Liver (tissue), 8 donors: ENCODE measurements at regions not wholly inside any gene's neighbourhood (a gene's known extent, or its start where the extent isn't known, plus 50 kb on each side); places are given as distances from the start of the nearest gene placed in this dataset.
A peak's percentile ranks its signal among the peaks of the same experiment; 100 is the strongest.

Experiments
- DNase-seq: peaks from one replicate; pipeline ENCODE4 v3.0.0-alpha.2; 2017; ENCODE audit warnings: low spot score
- H3K27ac ChIP-seq, 2 donors: one replicate each; pipeline ENCODE4 v1.7.0; 2013; ENCODE audit warnings: inconsistent platforms in 2 of 2, low read length in 2 of 2, control low read depth in 1 of 2, low read depth in 1 of 2, mild to moderate bottlenecking in 1 of 2
- H3K27me3 ChIP-seq, 4 donors: one replicate each; pipeline versions ENCODE4 v1.6.1 to v1.7.0; 2013; ENCODE audit warnings: low read length in 3 of 4, inconsistent platforms in 1 of 4, mild to moderate bottlenecking in 1 of 4, moderate library complexity in 1 of 4; ENCODE audit not compliant: control insufficient read depth in 4 of 4, insufficient read depth in 4 of 4
- H3K36me3 ChIP-seq, 4 donors: one replicate each; pipeline versions ENCODE4 v1.6.1 to v1.7.0; 2013; ENCODE audit warnings: low read length in 3 of 4, mild to moderate bottlenecking in 3 of 4, low read depth in 1 of 4, moderate library complexity in 1 of 4; ENCODE audit not compliant: control insufficient read depth in 4 of 4, insufficient read depth in 3 of 4
- H3K4me1 ChIP-seq, 4 donors: one replicate each; pipeline versions ENCODE4 v1.6.1 to v1.7.0; 2013; ENCODE audit warnings: low read length in 3 of 4, mild to moderate bottlenecking in 3 of 4, moderate library complexity in 1 of 4; ENCODE audit not compliant: control insufficient read depth in 4 of 4, insufficient read depth in 4 of 4
- H3K4me3 ChIP-seq, 3 donors: one replicate each; pipeline versions ENCODE4 v1.6.1 to v1.7.0; 2013; ENCODE audit warnings: low read length in 3 of 3, control low read depth in 1 of 3, low read depth in 1 of 3, mild to moderate bottlenecking in 1 of 3
- H3K9ac ChIP-seq, 2 donors: one replicate each; pipeline ENCODE4 v1.7.0; 2013; ENCODE audit warnings: low read length in 2 of 2, mild to moderate bottlenecking in 2 of 2, moderate library complexity in 2 of 2, control low read depth in 1 of 2, low read depth in 1 of 2
- H3K9me3 ChIP-seq, 4 donors: one replicate each; pipeline versions ENCODE4 v1.6.1 to v1.7.0; 2013; ENCODE audit warnings: low read length in 3 of 4; ENCODE audit not compliant: control insufficient read depth in 4 of 4
- ATF3 ChIP-seq: IDR thresholded peaks from 2 replicates; pipeline ENCODE4 v1.6.1; 2016; ENCODE audit warnings: antibody characterized with exemption
- CTCF ChIP-seq: fragments of 150-350 bp; IDR thresholded peaks from 2 replicates; pipeline ENCODE4 v1.5.1; 2017; ENCODE audit warnings: improper control_type of control experiment, low read depth, low read length; ENCODE audit not compliant: missing input control
- EGR1 ChIP-seq, 2 donors: IDR thresholded peaks; 2 replicates each; pipeline ENCODE4 v1.6.1; 2016 to 2018; ENCODE audit warnings: antibody characterized with exemption in 2 of 2, low read depth in 2 of 2
- FOXA1 ChIP-seq: IDR thresholded peaks from 2 replicates; pipeline ENCODE4 v1.6.1; 2016; ENCODE audit warnings: antibody characterized with exemption
- FOXA2 ChIP-seq: IDR thresholded peaks from 2 replicates; pipeline ENCODE4 v1.6.1; 2016; ENCODE audit warnings: antibody characterized with exemption
- GABPA ChIP-seq, 2 donors: IDR thresholded peaks in 1 of 2; conservative IDR thresholded peaks in 1 of 2; 2 replicates each; pipeline ENCODE4 v1.6.1; 2016; ENCODE audit warnings: antibody characterized with exemption in 2 of 2, mild to moderate bottlenecking in 1 of 2, moderate library complexity in 1 of 2
- HNF4A ChIP-seq, 2 donors: conservative IDR thresholded peaks; 2 replicates each; pipeline ENCODE4 v1.6.1; 2016; ENCODE audit warnings: antibody characterized with exemption in 2 of 2, mild to moderate bottlenecking in 2 of 2
- HNF4G ChIP-seq: IDR thresholded peaks from 2 replicates; pipeline ENCODE4 v1.6.1; 2016; ENCODE audit warnings: antibody characterized with exemption
- JUND ChIP-seq, 2 donors: IDR thresholded peaks; 2 replicates each; pipeline ENCODE4 v1.6.1; 2016; ENCODE audit warnings: antibody characterized with exemption in 2 of 2
- MAX ChIP-seq: IDR thresholded peaks from 2 replicates; pipeline ENCODE4 v1.6.1; 2016; ENCODE audit warnings: antibody characterized with exemption
- NR2F2 ChIP-seq: IDR thresholded peaks from 2 replicates; pipeline ENCODE4 v1.6.1; 2016; ENCODE audit warnings: antibody characterized with exemption
- RAD21 ChIP-seq, 2 donors: IDR thresholded peaks; 2 replicates each; pipeline ENCODE4 v1.6.1; 2016; ENCODE audit warnings: antibody characterized with exemption in 2 of 2, mild to moderate bottlenecking in 2 of 2
- REST ChIP-seq: IDR thresholded peaks from 2 replicates; pipeline ENCODE4 v1.6.1; 2016; ENCODE audit warnings: antibody characterized with exemption, mild to moderate bottlenecking
- RXRA ChIP-seq, 2 donors: IDR thresholded peaks; 2 replicates each; pipeline ENCODE4 v1.6.1; 2017 to 2018; ENCODE audit warnings: antibody characterized with exemption in 2 of 2, mild to moderate bottlenecking in 1 of 2
- SP1 ChIP-seq: IDR thresholded peaks from 2 replicates; pipeline ENCODE4 v1.6.1; 2018; ENCODE audit warnings: antibody characterized with exemption, mild to moderate bottlenecking
- TAF1 ChIP-seq: conservative IDR thresholded peaks from 2 replicates; pipeline ENCODE4 v1.6.1; 2016; ENCODE audit warnings: antibody characterized with exemption, mild to moderate bottlenecking
- YY1 ChIP-seq: IDR thresholded peaks from 2 replicates; pipeline ENCODE4 v1.6.1; 2016; ENCODE audit warnings: antibody characterized with exemption, mild to moderate bottlenecking
- ZBTB33 ChIP-seq: IDR thresholded peaks from 2 replicates; pipeline ENCODE4 v1.6.1; 2016; ENCODE audit warnings: antibody characterized with exemption
- WGBS: extraction: QIAGEN DNeasy Blood & Tissue Kit; methylation state at CpG from one replicate; pipeline ENCODE4 v1.1.7; 2013; 5-methylcytosine and 5-hydroxymethylcytosine counted together
- donor health status: healthy.
- donor health status: healthy.
- donor health status: healthy.
- donor health status: healthy.
- donor health status: healthy.

GRCh38 chr6:28606424-28607391 is 81.0 kb downstream of the GPX5 start:
- TF ChIP-seq TAF1 (no peak), ATF3 (peak; percentile 91), MAX (peak; percentile 13)
- peaks cover 3 to 9% (median 4%) of the 10 kb centered on the region in 4 donors for H3K27me3 ChIP-seq
- H3K9ac ChIP-seq: no peak overlapping the region
- no peaks in the 10 kb centered on the region for H3K4me1 ChIP-seq
- no peaks in the 10 kb centered on the region for H3K36me3 ChIP-seq
- peaks cover 0 to 2% (median under 1%) of the 10 kb centered on the region in 4 donors for H3K9me3 ChIP-seq
- 7% methylated on average over 30 of the region's 30 CpGs for WGBS
- H3K27ac ChIP-seq: no peak overlapping the region
- DNase-seq: peak; percentile 52
- no peak overlapping the region for H3K4me3 ChIP-seq

GRCh38 chr6:28607990-28608389 is 82.3 kb downstream of the GPX5 start:
- WGBS: 47% methylated on average over 9 of the region's 9 CpGs
- no peak for DNase-seq
- no peak for TF ChIP-seq JUND (IDR thresholded peaks at IDR 0.05)
- TF ChIP-seq MAX: no peak
- TF ChIP-seq FOXA1: no peak
- TF ChIP-seq GABPA (IDR thresholded peaks at IDR 0.05 in 1 of 2, conservative IDR thresholded peaks at IDR 0.05 in 1 of 2): no peak
- no peak for TF ChIP-seq RAD21 (IDR thresholded peaks at IDR 0.05)
- TF ChIP-seq RXRA (IDR thresholded peaks at IDR 0.05): no peak
- no peak for TF ChIP-seq ZBTB33
- TF ChIP-seq FOXA2: no peak
- TF ChIP-seq YY1: no peak
- TF ChIP-seq ATF3: no peak
- no peak for TF ChIP-seq NR2F2
- TF ChIP-seq TAF1: no peak
- no peak for TF ChIP-seq EGR1 (IDR thresholded peaks at IDR 0.05; ENCODE audit: low read depth in 2 of 2)
- no peak for TF ChIP-seq SP1
- TF ChIP-seq CTCF: no peak
- no peak for TF ChIP-seq REST
- no peak for TF ChIP-seq HNF4A (conservative IDR thresholded peaks at IDR 0.05)
- TF ChIP-seq HNF4G: no peak
- Histone ChIP-seq H3K4me1 (no peaks in the 10 kb centered on the region), H3K36me3 (no peaks in the 10 kb centered on the region), H3K27ac (no peak overlapping the region), H3K9ac (no peak overlapping the region), H3K27me3 (peaks cover 3 to 9% (median 4%) of the 10 kb centered on the region in 4 donors), H3K9me3 (peaks cover 0 to 2% (median under 1%) of the 10 kb centered on the region in 4 donors), H3K4me3 (no peak overlapping the region)
